OCI-LY7 (cell line): ENCODE measurements at regions not wholly inside any gene's neighbourhood (a gene's known extent, or its start where the extent isn't known, plus 50 kb on each side); places are given as distances from the start of the nearest gene placed in this dataset.
"Not testable (repeated sequence)": the region's sequence is repeated elsewhere in the genome, so short reads cannot be mapped to it uniquely, and the experiment has no call there.

Source experiments
- BruUV-seq: library from RNA; stranded (reverse); fragments of 400-500 nt; replicated peaks from 2 replicates; lab custom pipeline; 2021; lab: Mats Ljungman, UMichigan
- CTCF ChIA-PET: fragments of 300-600 bp; sonication (Branson Sonifier 250); formaldehyde crosslinking; loops from one replicate; lab custom pipeline; 2022; ENCODE audit warnings: antibody characterized with exemption; ENCODE audit not compliant: unreplicated experiment; lab: Charles Lee
- POLR2A ChIA-PET: fragments of 300-600 bp; sonication (Branson Sonifier 250); formaldehyde crosslinking; loops from one replicate; lab custom pipeline; 2022; ENCODE audit warnings: antibody characterized with exemption; lab: Charles Lee
- DNase-seq: peaks from one replicate; pipeline ENCODE4 v3.0.0-alpha.2; 2015; ENCODE audit warnings: low spot score
- H2AFZ ChIP-seq: fragments of 200-600 bp; sonication (generic), shearing (Covaris generic); 2 replicates; pipeline ENCODE4 v1.6.1; 2014; ENCODE audit warnings: mild to moderate bottlenecking, antibody characterized with exemption, low read length, moderate library complexity
- H3K27ac ChIP-seq: fragments of 200-600 bp; sonication (generic); 2 replicates; pipeline ENCODE4 v1.5.1; 2014; ENCODE audit warnings: mixed run types, low read depth, mild to moderate bottlenecking, moderate library complexity, low read length, inconsistent platforms; ENCODE audit not compliant: poor library complexity, severe bottlenecking
- H3K36me3 ChIP-seq: fragments of 200-600 bp; sonication (generic); 2 replicates; pipeline ENCODE4 v1.6.1; 2014; ENCODE audit warnings: mild to moderate bottlenecking, antibody characterized with exemption, low read length, moderate library complexity, mixed read lengths; ENCODE audit not compliant: insufficient read depth
- H3K4me1 ChIP-seq: fragments of 200-600 bp; sonication (generic); 2 replicates; pipeline ENCODE4 v1.5.1; 2014; ENCODE audit warnings: mild to moderate bottlenecking, low read length; ENCODE audit not compliant: insufficient read depth, poor library complexity, severe bottlenecking
- H3K4me2 ChIP-seq: fragments of 200-600 bp; sonication (generic); 2 replicates; pipeline ENCODE4 v1.6.1; 2014; ENCODE audit warnings: mild to moderate bottlenecking, low read length
- H3K4me3 ChIP-seq: fragments of 200-600 bp; sonication (generic); 2 replicates; pipeline ENCODE4 v1.5.1; 2014; ENCODE audit warnings: mild to moderate bottlenecking, low read depth, low read length; ENCODE audit not compliant: poor library complexity, severe bottlenecking
- H3K79me2 ChIP-seq: fragments of 200-600 bp; sonication (generic); 2 replicates; pipeline ENCODE4 v1.6.1; 2016; ENCODE audit warnings: low read depth, mild to moderate bottlenecking, low read length, moderate library complexity, mixed read lengths; ENCODE audit not compliant: insufficient read depth
- H3K9me2 ChIP-seq: fragments of 200-600 bp; sonication (generic); 2 replicates; pipeline ENCODE4 v1.6.1; 2016; ENCODE audit warnings: mild to moderate bottlenecking, low read length, mixed read lengths; ENCODE audit not compliant: insufficient read depth
- H3K9me3 ChIP-seq: fragments of 200-600 bp; sonication (generic); 2 replicates; pipeline ENCODE4 v1.6.1; 2014; ENCODE audit warnings: mild to moderate bottlenecking, mixed run types, low read length, mixed read lengths
- H4K20me1 ChIP-seq: fragments of 200-600 bp; sonication (generic); 2 replicates; pipeline ENCODE4 v1.6.1; 2014; ENCODE audit warnings: mild to moderate bottlenecking, antibody characterized with exemption, low read length, moderate library complexity, mixed read lengths; ENCODE audit not compliant: insufficient read depth
- CTCF ChIP-seq: fragments of 200-600 bp; sonication (generic); conservative IDR thresholded peaks from 2 replicates; pipeline ENCODE4 v1.5.1; 2014; ENCODE audit warnings: mild to moderate bottlenecking, antibody characterized with exemption, low read length, moderate library complexity, mixed read lengths
- EZH2phosphoT487 ChIP-seq: fragments of 200-600 bp; sonication (generic); IDR thresholded peaks from 2 replicates; pipeline ENCODE4 v1.6.1; 2018; ENCODE audit warnings: low read depth, borderline replicate concordance, mild to moderate bottlenecking, mixed run types, antibody characterized with exemption, low read length, moderate library complexity, mixed read lengths
- intact Hi-C: fragments of 100-400 bp; cut with micrococcal nuclease; formaldehyde crosslinking; loops from one replicate; pipeline ENCODE4 v1.10.0; 2022; ENCODE audit not compliant: unreplicated experiment

DNA sequence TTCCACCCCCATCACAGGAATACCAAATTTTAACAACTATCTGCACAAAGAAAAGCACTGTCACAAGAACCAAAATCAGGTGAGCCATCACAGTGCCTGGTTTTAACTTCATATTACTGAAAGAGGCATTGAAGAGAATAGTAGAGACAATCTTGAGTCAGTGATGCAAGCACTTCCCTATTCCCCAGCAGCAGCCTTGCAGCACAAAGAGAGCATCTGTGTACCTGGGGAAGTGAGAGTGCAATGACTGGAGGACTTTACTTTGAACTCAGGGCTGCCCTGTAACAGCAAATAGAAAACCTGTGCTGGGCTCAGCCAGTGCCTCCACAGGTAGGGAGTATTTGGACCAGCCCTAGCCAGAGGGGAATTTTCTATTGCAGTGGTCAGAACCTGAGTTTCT lies 361.8 kb downstream of the TEX13C start:
- no TSS peak for BruUV-seq
- no peak for TF ChIP-seq EZH2phosphoT487
- TF ChIP-seq CTCF = no peak
- CTCF ChIA-PET = no interaction called here
- POLR2A ChIA-PET = no interaction called here
- H3K4me3 ChIP-seq = peak overlapping the region; percentile 41
- intact Hi-C loops = loop anchor here (10.0 kb wide), 1 partner anchor 1277 kb away; no protein-coding TSS in a partner anchor
- H3K4me2 ChIP-seq = peak overlapping the region; percentile 60
- H3K27ac ChIP-seq = peak overlapping the region; percentile 93
- peaks cover 34% of the 10 kb centered on the region for H3K4me1 ChIP-seq
- no peaks in the 10 kb centered on the region for H3K36me3 ChIP-seq
- no peaks in the 10 kb centered on the region for H4K20me1 ChIP-seq
- no peaks in the 10 kb centered on the region for H3K79me2 ChIP-seq
- H3K9me3 ChIP-seq = no peaks in the 10 kb centered on the region
- peak; percentile 84 for DNase-seq
- no peaks in the 10 kb centered on the region for H3K9me2 ChIP-seq
- H2AFZ ChIP-seq = peak overlapping the region; percentile 87; the same call in 1 of the 2 replicates

- DNase-seq, CTCF ChIA-PET, intact Hi-C loops: not testable (repeated sequence)
These were observed 370.9 kb downstream of the TEX13C start for GRCh38 chrX:125690522-125690921.

GRCh38 chrX:125694171-125694570 lies 374.5 kb downstream of the TEX13C start:
- H4K20me1 ChIP-seq = no peaks in the 10 kb centered on the region
- H3K9me3 ChIP-seq = no peaks in the 10 kb centered on the region
- no peak for DNase-seq
- ChIA-PET CTCF (no interaction called here), POLR2A (interaction anchor here (0.6 kb wide), 1 partner anchor 252 kb away, joined by 4 read pairs; no protein-coding TSS in a partner anchor)
- intact Hi-C loops = no loop called here
- no peak for TF ChIP-seq EZH2phosphoT487
- TF ChIP-seq CTCF = no peak
- H3K4me3 ChIP-seq = no peak overlapping the region
- H2AFZ ChIP-seq = no peak overlapping the region
- no peak overlapping the region for H3K4me2 ChIP-seq
- H3K27ac ChIP-seq = no peak overlapping the region
- no peaks in the 10 kb centered on the region for H3K9me2 ChIP-seq
- no TSS peak for BruUV-seq
- no peaks in the 10 kb centered on the region for H3K36me3 ChIP-seq
- no peaks in the 10 kb centered on the region for H3K79me2 ChIP-seq
- H3K4me1 ChIP-seq = no peaks in the 10 kb centered on the region

More at GRCh38 chrX:125690522-125690921, 370.9 kb downstream of the TEX13C start:
- H3K4me3 ChIP-seq, H2AFZ ChIP-seq, H3K9me3 ChIP-seq, BruUV-seq, H3K27ac ChIP-seq, H3K79me2 ChIP-seq, POLR2A ChIA-PET, H3K36me3 ChIP-seq, H3K4me2 ChIP-seq, H4K20me1 ChIP-seq, H3K4me1 ChIP-seq, H3K9me2 ChIP-seq: not testable (repeated sequence)
